ENCODE measurements at regions not wholly inside any gene's neighbourhood (a gene's known extent, or its start where the extent isn't known, plus 50 kb on each side); places are given as distances from the start of the nearest gene placed in this dataset.
A peak's percentile ranks its signal among the peaks of the same experiment; 100 is the strongest.

DNA sequence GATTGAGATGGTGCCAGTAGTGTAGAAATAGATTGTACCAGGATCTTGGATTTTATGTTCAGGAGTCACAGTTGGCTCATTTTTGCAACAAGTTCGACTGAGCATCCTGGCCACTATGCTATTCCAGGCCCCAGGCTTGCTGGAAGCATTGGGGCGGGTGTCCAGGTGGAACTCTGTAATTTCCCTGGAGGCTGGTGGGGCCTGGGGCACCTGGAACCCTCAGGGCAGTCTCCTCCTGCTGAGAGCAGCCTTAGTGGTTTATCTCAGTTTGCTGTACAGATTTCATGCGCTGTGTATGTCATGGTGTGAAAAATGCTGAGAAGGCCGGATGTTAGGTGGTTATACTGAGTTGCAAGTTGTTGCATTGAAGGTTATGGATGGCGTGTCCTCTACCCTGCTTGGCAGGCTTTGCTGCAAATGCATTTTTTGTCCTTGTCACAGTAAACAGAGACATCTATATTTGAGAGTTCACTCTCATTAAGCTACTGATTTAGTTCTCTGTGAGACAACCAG lies 135.1 kb upstream of the MYLIP start:
- no peak for DNase-seq

GRCh38 chr6:15990179-15990578 lies 138.7 kb upstream of the MYLIP start:
- no peak for DNase-seq

GRCh38 chr6:15989397-15989796 lies 139.5 kb upstream of the MYLIP start:
- DNase-seq: no peak

DNA sequence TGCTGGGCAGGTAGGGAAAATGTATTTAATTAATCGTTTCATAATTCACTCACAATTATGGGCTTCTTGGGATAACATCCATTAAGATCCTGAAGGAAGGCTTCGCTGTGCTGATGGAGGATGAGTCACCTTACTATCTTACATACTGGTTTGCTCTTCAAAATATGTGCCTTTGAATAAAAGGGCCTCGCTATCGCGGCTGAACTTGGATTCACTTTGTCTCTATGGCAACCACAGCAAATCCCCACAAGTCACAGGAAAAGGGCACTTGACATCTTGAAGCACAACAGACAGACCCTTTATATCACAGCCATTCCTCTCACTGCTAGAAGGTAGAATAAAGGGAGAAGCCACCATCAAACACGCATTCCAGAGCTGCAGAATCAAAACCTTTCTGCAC lies 141.3 kb upstream of the MYLIP start:
- DNase-seq: no peak

- DNase-seq: no peak
Observed at GRCh38 chr6:15986027-15986629, 142.8 kb upstream of the MYLIP start.

DNA sequence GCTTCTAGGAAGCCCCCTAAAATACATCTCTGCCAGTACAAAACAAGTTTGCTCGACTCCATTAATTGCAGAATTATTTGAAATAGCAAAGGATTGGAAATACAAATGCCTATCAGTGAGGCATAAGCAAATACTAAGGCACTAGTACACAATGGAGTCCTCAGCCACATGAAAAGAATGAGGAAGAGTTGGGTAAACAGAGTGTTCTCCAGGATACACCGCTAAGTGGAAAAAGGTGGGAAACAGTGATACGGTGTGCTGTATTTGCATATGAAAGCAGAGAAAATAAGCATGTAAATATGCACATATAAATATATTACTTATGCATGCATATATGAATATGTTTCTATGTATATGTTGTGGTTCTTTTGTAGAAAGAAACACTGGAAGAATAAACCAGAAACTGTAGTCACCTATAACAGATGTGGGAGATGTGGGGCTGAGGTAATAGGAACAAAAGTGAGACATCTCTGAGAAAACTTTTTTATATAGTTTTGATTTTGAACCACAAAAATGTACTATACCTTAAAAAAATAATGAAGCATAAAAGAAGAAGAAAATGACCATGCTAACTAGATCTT lies 143.4 kb upstream of the MYLIP start:
- no peak for DNase-seq

- DNase-seq: no peak
Observed at GRCh38 chr6:15981956-15982355, 146.9 kb upstream of the MYLIP start.

GRCh38 chr6:15980801-15981200 lies 148.1 kb upstream of the MYLIP start:
- no peak for DNase-seq

GRCh38 chr6:15978426-15978825 lies 150.5 kb upstream of the MYLIP start:
- DNase-seq: no peak

- no peak for DNase-seq
Observed at GRCh38 chr6:15977050-15977449, 151.8 kb upstream of the MYLIP start.

DNA sequence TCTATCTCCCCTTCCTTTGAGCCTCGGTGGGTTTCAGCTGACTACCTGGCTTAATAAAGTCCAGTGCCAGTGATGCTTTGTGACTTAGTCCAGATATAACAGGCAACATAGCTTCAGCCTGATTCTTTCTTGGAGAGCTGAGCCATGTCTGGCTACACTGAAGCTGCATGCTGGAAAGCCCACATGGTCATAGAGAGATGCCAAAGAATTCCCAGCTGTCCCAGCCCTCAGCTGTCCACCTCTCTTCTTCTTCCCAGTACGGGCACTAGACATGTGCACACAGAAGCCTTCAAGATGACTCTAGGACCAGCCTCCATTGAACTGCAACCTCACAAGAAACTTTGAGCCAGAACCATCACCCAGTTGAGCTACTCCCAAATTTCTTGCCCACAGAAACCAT lies 154.1 kb upstream of the MYLIP start:
- DNase-seq: no peak

DNA sequence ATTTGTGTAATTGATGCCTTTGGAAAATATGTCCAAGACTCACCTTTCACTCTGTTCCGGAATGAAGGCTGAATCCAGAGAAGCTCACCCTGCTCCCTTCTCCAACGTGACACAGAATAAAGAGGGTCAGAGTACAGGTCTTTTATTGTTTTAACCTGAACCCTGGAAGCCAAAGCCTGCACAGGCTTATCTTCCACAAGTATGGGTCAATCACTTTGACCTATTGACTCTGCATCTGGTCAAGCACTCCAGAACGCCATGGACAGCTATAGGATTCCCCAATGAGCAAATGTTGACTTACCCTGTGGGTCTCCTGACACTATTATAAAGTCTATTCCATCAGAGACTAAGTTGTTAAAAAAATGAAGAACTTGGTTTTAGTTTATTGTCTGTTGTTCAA lies 158.4 kb upstream of the MYLIP start:
- no peak for DNase-seq

DNA sequence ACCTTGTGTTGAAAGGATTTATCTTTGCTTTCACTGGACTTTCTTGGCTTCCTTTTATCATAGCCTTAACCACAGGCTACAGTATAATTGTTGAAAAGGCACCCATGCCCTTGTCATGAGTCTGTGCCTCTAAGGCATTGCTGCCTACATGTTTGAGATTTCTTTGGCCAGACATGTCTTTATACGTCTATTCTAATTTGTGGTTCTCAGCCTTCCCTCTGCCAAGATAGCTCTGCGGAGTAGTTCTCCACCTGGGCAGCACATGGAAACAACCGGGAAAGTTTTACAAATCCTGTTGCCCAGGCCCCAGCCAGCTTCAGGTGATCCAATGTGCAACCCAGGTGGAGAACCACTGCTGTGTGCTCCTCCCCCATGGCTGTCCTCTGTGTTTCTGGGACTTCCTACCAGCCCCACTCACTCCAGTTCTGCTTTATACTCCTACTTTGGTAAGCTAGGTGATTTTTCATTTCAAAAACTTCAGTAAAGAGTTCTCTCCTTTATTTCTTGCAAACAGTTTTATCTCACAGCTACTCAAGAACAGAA lies 159.6 kb upstream of the MYLIP start:
- peak; percentile 56 for DNase-seq

GRCh38 chr6:15968519-15968918 lies 160.4 kb upstream of the MYLIP start:
- DNase-seq: no peak

DNA sequence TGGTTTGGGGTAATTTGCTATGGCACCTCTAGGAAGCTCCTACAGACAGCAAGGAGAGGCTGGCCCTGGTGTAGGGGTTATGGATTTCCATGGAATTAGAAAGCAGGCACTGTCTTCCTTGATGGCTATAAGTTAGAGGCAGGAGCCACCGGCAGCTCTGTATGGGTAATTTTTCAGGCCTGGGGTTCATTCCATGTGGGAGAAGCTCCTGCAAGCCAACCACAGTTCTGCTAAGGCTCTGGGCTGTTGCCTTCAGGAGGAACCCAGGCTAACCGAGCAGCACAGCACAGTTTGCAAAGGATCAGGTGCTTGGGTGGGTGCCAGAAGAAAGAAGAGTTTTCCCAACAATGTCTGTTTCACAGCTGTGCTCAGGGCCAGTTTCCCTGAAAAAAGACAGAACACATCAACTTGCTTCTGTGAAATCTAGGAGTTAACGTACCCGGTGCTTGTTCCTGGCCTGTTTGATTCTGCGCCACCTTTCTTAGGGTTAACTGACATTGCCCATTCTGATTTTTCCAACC lies 162.8 kb upstream of the MYLIP start:
- no peak for DNase-seq

DNA sequence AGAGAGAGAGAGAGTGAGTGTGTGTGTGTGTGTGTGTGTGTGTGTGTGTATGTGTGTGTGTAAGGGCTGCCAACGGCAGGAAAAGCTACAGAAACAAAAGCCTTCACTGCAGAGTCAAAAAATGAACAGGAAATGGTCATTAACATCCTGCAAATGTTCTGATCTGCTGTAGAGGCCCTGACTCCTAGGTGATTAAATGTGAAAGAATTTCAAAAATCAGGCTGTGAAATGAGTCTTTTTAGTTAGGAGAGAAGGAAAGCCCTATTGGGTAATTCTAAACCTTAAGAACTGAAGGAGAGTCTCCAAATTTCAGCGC lies 166.5 kb upstream of the MYLIP start:
- peak; percentile 25 for DNase-seq

DNA sequence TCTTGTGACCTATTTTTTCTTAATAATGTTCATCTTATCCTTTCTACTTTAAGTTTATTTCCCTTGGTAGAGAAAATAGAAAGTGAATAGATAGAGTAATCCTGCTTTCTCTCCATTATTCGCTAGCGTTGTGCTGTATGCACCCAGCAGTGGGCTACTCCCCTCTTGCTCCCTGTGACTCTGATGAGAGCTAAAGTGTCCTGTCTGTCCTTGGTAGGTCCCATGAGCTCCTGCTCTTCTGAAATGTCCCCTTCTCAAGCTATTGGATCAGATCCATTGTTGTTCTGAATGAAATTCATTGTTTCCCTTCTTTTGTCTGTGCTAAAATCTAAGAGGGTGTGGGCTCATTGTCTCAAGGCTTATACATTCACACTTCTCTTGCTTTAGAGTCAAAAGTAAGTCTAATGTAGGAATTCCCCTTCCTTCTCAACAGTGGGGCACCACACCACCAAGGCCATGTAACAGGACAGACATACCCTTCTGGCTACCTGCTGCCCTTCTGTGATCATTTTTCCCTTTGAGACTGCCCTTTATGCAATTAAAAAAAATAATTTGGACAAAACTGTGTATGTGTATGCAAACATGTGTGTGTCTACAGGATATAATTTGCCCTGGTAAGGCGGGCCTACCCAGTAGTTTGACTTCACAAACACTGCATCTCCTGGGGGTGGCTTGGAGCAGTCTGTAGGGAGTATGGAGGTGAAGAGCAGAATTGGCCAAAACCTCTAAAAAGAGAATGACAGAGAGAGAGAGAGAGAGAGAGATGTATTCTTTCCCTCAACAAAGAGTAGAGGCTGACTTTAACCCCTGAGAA lies 167.0 kb upstream of the MYLIP start:
- no peak for DNase-seq

DNA sequence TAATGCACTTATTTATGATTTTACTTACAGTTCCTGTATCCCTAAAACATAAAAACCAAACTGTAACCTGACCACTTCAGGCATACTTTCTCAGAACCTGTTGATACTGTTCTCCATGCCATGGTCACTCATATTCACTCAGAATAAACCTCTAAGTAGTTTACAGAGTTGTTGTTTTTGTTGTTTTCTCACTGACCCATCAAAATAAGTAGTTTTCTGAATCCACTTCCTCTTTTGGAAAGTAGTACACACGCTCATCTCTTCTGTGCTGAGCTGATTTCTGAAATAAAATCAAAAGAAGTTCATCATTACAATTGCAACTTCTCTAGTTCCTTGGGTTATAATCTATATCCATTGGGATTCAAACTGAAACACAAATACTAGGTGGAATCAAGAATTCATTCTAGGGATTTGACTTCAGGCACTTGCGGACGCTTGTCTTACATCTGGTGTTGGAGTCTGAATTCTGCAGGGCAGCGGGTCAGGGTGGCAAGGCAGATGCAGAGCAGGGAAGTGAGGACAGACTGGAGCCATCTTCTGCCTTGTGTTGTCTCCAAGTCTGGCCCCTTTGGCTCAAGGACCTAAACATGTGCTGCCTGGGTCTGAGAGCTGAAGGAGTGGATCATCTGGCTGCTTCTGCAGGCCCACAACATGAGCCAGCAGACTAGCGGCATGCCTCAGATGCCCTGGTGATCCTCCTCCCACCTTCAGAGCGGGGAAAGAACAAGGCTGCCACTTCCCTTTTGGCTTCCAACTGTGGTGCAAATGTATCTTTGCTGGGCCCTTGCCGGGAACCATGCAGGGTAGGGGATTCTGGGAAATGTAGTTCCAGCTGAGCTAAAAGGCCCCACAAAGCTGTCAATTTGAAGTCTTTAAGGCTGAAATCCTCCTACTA lies 167.9 kb upstream of the MYLIP start:
- no peak for DNase-seq

DNA sequence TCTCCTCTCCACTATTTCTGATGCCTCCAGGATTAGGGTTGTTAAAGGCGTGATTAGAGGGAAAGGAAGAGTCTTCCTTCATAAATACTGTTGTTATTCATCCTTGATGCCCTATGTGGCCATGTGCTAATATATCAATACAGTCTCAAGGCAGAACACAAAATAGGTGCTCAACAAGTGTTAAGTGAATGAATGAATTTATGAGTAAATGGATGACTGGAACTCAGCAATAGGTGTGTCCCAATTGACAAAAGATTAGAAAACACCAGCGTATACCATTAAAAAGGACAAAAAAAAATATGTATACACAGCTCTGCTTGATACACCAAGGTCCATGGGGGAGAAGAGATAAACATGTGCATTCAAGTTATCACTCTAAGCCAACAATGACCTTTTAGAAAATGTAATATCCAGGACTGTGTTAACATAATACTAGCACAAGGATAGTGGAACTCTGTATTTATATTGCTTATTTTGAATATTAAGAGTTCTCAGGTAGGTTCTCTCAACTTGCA lies 171.2 kb upstream of the MYLIP start:
- no peak for DNase-seq

DNA sequence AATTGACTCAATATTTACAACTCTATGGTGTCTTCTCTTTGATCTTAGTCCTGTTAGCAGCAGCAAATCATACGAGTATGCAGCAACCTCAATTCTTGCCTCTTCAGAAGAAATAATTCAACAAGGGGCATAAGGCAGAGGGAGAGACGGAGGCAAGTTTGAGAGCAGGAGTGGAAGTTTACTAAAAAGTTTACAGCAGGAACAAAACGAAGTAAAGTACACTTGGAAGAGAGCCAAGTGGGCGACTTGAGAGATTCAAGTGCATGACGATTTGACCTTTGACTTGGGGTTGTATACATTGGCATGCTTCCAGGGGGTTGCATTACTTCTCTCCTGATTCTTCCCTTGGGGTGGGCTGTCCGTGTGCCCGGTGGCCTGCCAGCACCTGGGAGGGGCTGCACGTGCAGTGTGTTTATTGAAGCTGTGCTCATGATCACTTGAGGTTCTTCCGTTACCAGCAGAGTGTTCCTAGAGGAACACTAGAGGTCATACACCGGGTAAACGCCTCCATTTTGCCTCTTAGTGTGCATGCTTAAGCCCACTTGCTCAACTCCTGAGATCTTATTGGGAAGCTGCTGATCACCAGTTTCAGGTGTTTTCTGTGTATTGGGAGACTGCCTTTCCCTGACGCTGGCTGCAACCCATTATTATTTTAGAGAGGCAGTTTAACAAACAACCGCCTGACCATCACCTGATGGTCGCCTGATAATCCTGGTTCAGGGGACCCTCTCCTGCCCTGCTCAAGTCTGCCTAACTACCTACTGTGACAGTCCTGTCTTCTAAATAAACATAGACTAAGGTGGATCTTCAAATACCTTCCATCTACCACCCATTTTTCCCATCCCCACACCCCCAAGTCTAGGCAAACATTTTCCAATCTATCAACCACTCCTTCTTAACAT lies 172.4 kb upstream of the MYLIP start:
- DNase-seq: no peak

GRCh38 chr6:15955484-15955883 lies 173.4 kb upstream of the MYLIP start:
- DNase-seq: no peak

All from amniotic stem cell (primary cell).